ENCODE measurements at regions not wholly inside any gene's neighbourhood (a gene's known extent, or its start where the extent isn't known, plus 50 kb on each side); places are given as distances from the start of the nearest gene placed in this dataset.

DNA sequence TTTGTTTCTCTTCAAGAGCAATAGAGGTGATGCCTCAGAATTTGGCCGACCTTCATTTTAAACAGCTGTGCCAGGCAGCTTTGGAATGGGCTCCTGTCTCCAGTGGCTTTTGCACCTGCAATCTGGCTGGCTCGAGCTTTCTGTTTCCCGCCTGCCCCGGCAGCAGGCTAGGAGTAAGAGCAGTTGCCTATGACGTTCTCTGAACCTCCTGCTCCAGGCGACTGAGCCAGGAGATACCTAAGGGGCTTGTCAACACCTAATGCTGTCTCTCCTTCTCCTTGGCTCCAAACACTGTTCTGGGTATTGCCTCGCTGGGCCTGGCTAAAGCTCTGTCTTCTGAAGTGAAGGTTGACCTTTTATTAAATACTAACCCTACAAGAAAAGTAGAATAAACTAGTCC lies 229.9 kb downstream of the LRRN1 start:
- TF ChIP-seq, protein P1, sequence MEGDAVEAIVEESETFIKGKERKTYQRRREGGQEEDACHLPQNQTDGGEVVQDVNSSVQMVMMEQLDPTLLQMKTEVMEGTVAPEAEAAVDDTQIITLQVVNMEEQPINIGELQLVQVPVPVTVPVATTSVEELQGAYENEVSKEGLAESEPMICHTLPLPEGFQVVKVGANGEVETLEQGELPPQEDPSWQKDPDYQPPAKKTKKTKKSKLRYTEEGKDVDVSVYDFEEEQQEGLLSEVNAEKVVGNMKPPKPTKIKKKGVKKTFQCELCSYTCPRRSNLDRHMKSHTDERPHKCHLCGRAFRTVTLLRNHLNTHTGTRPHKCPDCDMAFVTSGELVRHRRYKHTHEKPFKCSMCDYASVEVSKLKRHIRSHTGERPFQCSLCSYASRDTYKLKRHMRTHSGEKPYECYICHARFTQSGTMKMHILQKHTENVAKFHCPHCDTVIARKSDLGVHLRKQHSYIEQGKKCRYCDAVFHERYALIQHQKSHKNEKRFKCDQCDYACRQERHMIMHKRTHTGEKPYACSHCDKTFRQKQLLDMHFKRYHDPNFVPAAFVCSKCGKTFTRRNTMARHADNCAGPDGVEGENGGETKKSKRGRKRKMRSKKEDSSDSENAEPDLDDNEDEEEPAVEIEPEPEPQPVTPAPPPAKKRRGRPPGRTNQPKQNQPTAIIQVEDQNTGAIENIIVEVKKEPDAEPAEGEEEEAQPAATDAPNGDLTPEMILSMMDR (IDR thresholded peaks at IDR 0.05) = no peak
- no peak for TF ChIP-seq POLR2AphosphoS5 (IDR thresholded peaks at IDR 0.05)

All from transverse colon (tissue), 4 donors.